Neural crest cell (in vitro differentiated cells): ENCODE measurements at regions not wholly inside any gene's neighbourhood (a gene's known extent, or its start where the extent isn't known, plus 50 kb on each side); places are given as distances from the start of the nearest gene placed in this dataset.
"Not testable (repeated sequence)": the region's sequence is repeated elsewhere in the genome, so short reads cannot be mapped to it uniquely, and the experiment has no call there.

Experiments used
- DNase-seq: peaks from one replicate; pipeline ENCODE4 v3.0.0; 2021; ENCODE audit warnings: low read depth, mixed read lengths, low spot score
- H3K27ac Mint-ChIP-seq: one replicate; pipeline ENCODE4 v1.8.0; 2021; ENCODE audit warnings: mild to moderate bottlenecking, mixed read lengths; ENCODE audit not compliant: unreplicated experiment
- H3K27me3 Mint-ChIP-seq: 2 replicates; pipeline ENCODE4 v1.8.0; 2021; ENCODE audit warnings: low read depth, mild to moderate bottlenecking, mixed read lengths
- H3K36me3 Mint-ChIP-seq: 2 replicates; pipeline ENCODE4 v1.8.0; 2021; ENCODE audit warnings: low read depth, mild to moderate bottlenecking, mixed read lengths
- H3K4me1 Mint-ChIP-seq: 2 replicates; pipeline ENCODE4 v1.8.0; 2021; ENCODE audit warnings: mixed read lengths
- H3K4me3 Mint-ChIP-seq: one replicate; pipeline ENCODE4 v1.8.0; 2021; ENCODE audit warnings: mild to moderate bottlenecking, mixed read lengths
- H3K9me3 Mint-ChIP-seq: 2 replicates; pipeline ENCODE4 v1.8.0; 2021; ENCODE audit warnings: mixed read lengths
- CTCF ChIP-seq: fragments of 200-600 bp; sonication (generic); conservative IDR thresholded peaks from 2 replicates; pipeline ENCODE4 v1.5.0; 2021; ENCODE audit warnings: antibody characterized with exemption, mild to moderate bottlenecking

- H3K9me3 Mint-ChIP-seq, result no peaks in the 10 kb centered on the region
- no peaks in the 10 kb centered on the region for H3K36me3 Mint-ChIP-seq
- peaks cover 11% of the 10 kb centered on the region for H3K4me1 Mint-ChIP-seq
- no peak for TF ChIP-seq CTCF
- no peaks in the 10 kb centered on the region for H3K27me3 Mint-ChIP-seq
- no peak overlapping the region for H3K4me3 Mint-ChIP-seq
- no peak for DNase-seq
- H3K27ac Mint-ChIP-seq, result no peak overlapping the region
These were observed 423.7 kb downstream of the METTL4 start for GRCh38 chr18:2147476-2148230.

DNA sequence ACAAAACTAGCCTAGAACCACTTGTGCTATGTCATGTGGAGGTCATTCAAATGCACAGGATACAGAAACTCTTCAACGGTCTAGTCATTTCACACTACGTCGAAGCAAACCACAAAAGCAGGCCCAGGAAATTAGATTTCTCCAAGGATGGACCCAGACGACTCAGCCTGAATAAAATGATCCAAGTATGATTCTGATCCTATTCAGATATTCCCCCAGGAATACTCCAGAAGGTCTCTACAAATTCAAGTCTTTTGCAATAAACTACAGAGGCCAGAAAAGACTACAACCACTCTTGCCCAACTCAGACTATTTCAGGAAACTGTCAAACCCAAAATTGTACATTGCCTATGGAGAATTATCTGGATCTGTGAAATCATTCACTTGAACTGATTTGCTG lies 422.5 kb downstream of the METTL4 start:
- TF ChIP-seq CTCF, result no peak
- H3K27me3 Mint-ChIP-seq, result no peaks in the 10 kb centered on the region

DNA sequence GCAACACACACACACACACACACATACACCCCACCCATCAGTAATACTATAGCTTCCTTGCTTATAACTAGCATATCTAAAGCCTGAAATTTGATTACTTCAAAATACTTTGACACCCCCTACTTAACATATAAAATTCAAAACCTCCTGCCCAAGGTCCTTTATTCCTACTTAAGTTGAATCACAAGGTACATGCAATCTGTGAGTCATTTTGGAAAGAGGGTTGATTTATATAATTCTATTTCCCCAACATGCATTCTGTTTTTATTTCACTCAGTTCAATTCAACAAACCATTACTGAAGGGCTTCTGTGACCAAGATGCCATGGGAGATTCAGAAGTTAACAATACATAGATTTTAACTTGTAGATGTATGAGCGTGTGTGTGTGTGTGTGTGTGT lies 420.7 kb downstream of the METTL4 start:
- Mint-ChIP-seq H3K36me3 (no peaks in the 10 kb centered on the region), H3K4me3 (no peak overlapping the region), H3K4me1 (peaks cover 11% of the 10 kb centered on the region), H3K9me3 (no peaks in the 10 kb centered on the region), H3K27me3 (no peaks in the 10 kb centered on the region), H3K27ac (no peak overlapping the region)
- no peak for DNase-seq
- TF ChIP-seq CTCF, result no peak

More for the DNA sequence above, 422.5 kb downstream of the METTL4 start:
- no peak for DNase-seq
- Mint-ChIP-seq H3K27ac (no peak overlapping the region), H3K4me1 (peaks cover 11% of the 10 kb centered on the region), H3K36me3 (no peaks in the 10 kb centered on the region), H3K9me3 (no peaks in the 10 kb centered on the region), H3K4me3 (no peak overlapping the region)

GRCh38 chr18:2154278-2154677 lies 417.0 kb downstream of the METTL4 start:
- no peak for TF ChIP-seq CTCF
- H3K4me1 Mint-ChIP-seq, result no peaks in the 10 kb centered on the region
- H3K36me3 Mint-ChIP-seq, result no peaks in the 10 kb centered on the region
- peaks cover 2% of the 10 kb centered on the region for H3K9me3 Mint-ChIP-seq
- H3K27me3 Mint-ChIP-seq, result no peaks in the 10 kb centered on the region
- DNase-seq, result no peak
- H3K4me3 Mint-ChIP-seq, result no peak overlapping the region
- no peak overlapping the region for H3K27ac Mint-ChIP-seq

DNA sequence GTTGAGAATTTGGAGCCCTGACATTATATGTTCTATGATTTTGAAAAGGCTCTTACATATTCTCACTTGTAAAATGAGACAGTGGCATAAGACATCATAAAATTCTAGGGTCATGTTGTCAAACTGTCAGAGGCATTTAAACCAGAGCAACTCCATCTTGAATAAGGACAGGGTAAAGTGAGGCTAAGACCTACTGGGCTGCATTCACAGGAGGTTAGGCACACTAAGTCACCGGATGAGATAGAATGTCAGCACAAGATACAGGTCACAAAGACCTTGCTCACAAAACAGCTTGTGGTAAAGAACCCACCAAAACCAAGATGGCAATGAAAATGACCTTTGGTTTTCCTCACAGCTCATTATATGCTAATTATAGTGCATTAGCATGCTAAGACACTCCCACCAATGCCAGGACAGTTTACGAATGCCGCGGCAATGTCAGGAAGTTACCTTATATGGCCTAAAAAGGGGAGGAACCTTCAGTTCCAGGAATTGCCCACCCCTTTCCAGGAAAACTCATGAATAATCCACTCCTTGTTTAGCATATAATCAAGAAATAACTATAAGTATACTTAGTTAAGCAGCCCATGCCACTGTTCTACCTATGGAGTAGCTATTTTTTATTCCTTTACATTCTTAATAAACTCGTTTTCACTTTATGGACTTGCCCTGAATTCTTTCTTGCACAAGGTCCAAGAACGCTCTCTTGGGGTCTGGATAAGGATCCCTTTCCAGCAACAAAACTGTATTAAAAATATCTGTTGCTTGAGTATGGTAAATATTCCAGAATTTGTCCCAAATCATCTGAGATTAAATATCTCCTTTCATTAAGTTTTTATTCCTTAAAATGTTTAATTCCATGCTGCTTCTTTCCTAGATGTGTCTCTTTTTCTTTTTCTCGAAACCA lies 406.4 kb downstream of the METTL4 start:
- H3K27ac Mint-ChIP-seq, result no peak overlapping the region
- no peaks in the 10 kb centered on the region for H3K4me1 Mint-ChIP-seq
- peaks cover 2% of the 10 kb centered on the region for H3K9me3 Mint-ChIP-seq
- H3K36me3 Mint-ChIP-seq, result no peaks in the 10 kb centered on the region
- no peak overlapping the region for H3K4me3 Mint-ChIP-seq
- DNase-seq, result no peak
- no peaks in the 10 kb centered on the region for H3K27me3 Mint-ChIP-seq
- TF ChIP-seq CTCF, result no peak

DNA sequence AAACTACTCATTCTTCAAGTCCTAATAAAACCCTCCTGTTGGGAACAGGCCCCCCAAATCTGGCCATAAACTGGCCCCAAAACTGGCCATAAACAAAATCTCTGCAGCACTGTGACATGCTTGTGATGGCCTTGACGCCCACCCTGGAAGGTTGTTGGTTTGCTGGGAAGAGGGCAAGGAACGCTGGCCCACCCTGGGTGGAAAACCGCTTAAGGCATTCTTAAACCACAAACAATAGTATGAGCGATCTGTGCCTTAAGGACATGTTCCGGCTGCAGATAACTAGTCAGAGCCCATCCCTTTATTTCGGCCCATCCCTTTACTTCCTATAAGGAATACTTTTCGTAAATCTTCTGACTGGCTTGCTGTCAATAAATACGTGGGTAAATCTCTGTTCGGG lies 404.4 kb downstream of the METTL4 start:
- H3K36me3 Mint-ChIP-seq, H3K9me3 Mint-ChIP-seq, H3K27me3 Mint-ChIP-seq, H3K4me3 Mint-ChIP-seq, DNase-seq, H3K27ac Mint-ChIP-seq, H3K4me1 Mint-ChIP-seq: not testable (repeated sequence)
